HG02885 (cell line): ENCODE measurements at regions not wholly inside any gene's neighbourhood (a gene's known extent, or its start where the extent isn't known, plus 50 kb on each side); places are given as distances from the start of the nearest gene placed in this dataset.
"Not testable (repeated sequence)": the region's sequence is repeated elsewhere in the genome, so short reads cannot be mapped to it uniquely, and the experiment has no call there.

Source experiments
- ATAC-seq: cut with Tn5 transposase; IDR thresholded peaks from one replicate; pipeline ENCODE4 v1.9.1; 2021; ENCODE audit warnings: mild to moderate bottlenecking; ENCODE audit not compliant: unreplicated experiment, poor library complexity

DNA sequence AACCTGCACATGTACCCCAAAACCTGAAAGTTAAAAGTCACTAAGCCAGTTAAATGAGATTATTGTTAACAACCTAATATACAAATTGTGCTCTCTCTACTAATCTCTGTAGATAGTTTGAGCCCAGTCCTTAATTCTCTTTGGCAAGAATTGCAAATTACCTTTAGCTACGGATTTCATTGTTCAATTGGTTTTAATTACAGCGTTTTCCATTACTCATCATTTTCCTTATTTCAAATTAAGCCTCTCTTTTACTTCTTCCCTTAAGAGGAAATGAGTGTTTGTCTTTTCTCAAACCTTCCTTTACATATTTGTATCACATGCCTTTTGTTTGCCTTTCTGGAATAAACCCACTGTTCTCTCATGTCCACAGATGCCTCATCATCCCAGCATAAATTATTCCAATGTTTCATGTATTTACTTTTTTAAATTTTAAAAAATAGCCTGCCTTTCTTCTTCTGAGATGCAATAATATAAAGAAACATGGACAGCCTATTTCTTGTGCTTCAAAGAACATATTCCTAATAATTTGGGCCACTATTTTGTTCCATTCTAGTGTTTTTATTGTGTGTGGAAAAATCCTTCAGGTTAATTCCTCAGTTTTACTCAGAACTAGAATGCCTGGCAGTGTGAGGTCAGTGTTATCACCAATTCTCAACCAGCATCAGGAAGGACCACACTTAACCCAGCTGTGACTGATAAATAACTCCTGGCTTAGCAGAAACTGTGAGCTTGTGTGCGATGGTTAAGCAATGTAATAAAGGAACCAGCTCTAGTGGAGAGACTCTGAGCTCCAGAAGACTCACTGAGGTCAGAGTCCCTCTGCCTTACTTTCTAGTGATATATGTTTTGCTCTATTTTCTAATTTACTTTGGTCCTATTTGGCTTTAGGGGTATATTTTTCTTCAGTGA is 600.5 kb downstream of the LTN1 start:
- ATAC-seq, result no peak

DNA sequence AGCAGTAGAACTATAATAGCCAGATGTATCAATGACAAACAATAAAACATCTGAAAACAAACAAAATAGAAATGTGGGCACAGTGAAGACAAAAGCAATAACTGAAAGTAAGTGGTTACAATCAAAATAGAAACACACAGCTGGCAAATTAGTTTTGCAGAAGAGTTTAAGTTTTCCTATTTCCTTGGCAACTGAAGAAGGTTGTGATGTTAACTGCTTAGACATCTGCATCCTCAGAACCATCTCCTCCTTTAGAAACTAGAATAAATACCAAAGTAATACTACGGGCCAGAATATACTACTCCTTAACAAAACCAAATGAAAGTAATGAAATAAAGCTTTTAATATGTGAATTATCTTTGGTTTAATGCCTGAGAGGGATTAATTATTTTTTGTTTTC is 605.5 kb downstream of the LTN1 start:
- no peak for ATAC-seq

DNA sequence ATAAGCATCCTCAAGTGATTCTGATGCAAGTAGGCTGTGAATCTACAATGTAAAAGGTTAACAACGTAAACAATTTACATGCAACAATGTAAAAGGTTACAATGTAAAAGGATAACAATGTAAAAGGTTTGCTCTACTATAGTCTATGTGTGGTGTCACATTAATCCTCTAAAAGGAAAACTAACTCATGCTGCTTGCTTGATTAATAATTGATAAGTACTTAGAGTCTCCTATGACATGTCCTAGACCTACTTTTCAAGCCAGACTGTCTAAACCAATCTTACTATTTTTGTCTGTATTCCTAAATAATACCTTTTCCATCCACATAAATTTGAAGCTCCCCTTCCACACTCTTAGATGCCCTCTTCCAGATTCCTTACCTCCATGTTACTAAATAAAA is 606.8 kb downstream of the LTN1 start:
- ATAC-seq, result no peak

DNA sequence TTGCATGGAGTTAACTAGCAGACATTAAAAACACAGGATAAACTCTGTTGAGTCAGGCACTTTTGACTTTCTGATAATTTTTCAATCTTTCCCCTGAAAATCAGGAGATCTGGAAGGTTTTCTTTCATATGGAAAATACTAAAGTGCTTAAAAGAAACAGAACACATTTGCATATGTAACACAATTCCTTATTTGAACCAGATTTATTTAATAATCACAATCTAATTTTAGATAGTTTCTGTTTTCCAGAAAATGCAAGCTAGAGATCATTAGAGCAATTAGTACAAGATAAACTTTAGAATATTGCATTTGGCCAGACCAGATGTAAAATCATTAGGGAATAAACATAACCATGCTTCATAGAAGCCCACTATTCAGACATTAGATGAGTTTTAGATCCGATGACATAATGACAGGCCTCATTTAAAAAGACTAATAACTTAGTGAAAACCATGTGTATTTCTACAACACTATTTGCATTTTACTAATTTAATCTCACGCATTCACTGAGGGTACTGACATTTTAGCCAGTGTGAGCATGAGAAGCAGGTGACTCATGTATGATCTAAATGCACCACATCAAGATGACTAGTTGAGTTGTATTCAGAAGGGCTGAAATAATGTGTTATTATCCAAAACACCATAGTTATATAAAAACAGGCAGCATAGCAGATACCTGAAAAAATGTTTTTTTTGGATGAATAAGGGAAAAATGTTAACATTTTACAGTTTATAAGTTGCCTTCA is 611.5 kb downstream of the LTN1 start:
- not testable (repeated sequence) for ATAC-seq

DNA sequence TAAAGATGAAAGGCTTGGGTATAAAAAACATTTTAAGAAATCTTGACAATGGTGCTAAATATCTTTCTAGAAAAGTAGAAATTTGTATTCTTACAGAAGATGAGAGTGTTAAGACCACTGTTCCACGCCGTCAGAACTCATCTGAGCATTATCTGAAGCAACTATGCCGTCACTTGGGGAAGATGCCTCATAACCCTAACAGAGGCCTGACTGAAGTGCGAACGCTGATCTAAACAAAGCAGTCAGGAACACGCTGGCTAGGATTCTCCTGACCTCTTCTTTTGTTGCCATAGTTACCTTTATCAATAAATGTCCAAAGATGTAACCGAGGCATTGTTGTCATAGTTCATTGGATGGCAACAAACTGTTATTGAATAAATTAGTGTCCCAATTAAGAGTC is 612.4 kb downstream of the LTN1 start:
- ATAC-seq, result no peak

DNA sequence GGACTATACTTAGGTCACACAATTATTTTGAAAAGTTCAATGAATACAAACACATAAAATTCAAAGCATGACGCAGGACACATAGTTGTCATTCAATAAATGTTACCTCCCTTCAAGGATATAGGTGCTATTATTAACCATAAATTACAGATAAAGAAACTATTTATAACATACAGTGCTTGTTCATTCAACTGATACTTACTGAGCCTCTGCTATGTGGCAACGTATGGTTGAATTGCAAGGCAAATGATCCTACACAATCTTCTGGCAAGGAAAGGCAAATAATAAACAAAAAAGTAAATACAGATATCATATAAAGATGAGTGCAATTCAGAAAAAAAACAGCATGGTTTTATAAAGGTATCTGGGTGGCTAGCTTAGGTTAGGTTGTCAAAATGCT is 614.7 kb downstream of the LTN1 start:
- ATAC-seq, result no peak

DNA sequence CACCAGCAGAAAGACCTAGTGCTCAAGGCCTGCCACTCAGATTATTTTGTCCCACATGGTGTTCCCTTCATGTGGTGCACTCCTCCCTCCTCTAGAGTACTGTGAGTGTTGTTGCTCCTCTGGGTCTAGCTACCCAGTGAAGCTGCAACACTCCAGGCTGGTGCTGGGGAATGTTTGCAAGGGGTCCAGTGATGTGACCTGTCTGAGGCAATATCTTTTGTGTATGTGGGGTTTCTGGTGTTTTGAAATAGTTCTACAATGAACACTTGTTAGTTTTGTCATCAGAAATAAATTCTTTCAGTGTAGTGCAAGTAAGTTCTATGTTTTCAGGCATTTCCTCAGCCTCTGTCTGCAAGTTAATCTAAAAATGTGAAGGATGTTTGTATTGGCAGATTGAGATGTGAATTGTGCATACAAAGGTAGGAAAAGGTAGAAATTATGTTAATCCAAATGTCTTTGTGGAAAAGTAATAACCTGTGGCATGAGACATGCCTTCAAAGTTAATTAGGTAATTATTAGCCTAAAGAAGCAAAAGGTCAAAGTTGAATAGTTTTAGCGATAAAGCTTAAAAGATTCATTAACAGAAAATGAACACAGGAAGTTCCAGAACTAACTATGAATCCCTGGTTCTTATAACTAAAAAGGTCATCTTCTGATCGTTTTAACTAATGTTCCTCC is 616.8 kb downstream of the LTN1 start:
- no peak for ATAC-seq

DNA sequence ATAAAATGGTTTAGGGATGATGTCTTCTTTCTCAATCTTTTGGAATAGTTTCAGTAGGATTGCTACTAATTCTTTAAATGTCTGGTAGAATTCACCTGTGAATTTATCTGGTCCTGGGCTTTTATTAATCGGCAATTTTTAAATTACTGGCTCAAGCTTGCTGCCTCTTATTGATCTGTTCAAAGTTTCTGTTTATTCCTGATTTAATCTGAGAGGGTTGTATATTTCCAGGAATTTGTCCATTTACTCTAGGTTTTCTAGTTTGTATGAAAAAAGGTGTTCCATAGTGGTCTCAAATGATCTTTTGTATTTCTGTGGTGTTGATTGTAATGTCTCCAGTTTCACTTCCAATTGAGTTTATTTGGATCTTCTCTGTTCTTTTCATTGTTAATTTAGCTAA is 617.8 kb downstream of the LTN1 start:
- ATAC-seq, result no peak

DNA sequence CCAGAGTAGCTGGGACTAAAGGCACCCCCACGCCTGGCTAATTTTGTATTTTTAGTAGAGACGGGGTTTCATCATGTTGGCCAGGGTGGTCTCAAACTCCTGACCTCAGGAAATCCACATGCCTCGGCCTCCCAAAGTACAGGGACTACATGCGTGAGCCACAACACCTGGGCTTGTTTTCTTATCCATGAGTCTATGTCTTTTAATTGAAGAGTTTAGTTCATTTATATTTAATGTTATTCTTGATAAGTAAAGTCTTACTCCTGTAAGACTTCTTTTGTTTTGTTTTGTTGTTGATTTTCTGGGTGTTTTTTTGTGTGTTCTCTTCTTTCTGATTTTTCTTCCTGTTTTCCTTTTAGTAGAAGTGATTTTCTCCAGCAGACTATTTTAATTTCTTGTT is 621.0 kb downstream of the LTN1 start:
- ATAC-seq, result no peak

DNA sequence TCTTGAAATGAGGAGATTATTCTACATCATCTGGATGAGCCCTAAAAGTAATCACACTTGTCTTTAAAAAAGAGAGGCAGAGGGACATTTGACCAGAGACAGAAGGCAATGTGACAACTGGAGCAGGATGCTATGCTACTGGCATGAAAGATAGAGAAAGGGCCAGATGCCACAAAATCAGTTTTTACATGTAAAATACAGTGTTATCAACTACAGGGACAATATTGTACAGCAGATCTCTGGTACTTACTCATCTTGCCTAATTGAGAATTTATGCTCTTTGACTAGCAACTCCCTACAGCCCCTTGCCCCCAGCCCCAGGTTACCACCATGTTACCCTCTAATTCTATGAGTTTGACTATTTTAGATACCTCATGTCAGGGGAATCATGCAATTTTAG is 633.4 kb downstream of the LTN1 start:
- no peak for ATAC-seq

DNA sequence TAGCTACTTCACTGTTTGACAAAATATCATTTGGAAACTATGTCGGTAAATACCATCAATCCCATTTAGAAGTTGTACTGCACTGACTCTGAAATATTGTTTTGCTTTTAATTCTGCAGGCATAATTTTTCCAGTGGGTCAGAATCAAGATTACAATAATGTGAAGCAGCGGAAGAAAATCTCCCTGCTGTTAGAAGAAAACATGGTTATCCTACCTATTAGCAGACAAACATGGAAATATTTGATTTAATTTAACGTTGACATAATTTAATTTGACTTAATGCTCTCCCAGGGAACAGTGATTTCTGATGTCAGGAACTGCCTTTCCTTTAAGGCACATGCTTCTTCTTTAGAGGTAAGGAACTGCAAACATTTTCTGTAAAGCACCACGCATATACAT is 634.0 kb downstream of the LTN1 start:
- ATAC-seq, result no peak

DNA sequence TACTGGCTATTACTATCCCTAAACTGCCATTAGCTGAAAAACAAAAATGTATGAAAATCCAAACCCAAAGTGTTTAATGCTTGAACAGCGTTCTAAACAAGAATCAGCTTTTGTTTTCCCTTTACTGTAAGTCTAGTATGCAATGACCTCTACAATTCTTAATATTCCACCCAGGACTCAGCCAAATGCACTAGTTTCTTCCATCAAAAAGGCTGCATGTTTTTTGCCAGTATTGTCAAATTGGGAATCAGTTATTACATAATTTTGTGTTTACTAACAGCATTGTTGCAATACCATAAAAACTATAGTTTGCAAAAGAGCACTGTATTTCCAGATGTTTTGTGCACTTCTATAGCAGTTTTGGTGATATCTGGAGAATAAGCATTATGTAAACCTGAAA is 634.5 kb downstream of the LTN1 start:
- ATAC-seq, result no peak

DNA sequence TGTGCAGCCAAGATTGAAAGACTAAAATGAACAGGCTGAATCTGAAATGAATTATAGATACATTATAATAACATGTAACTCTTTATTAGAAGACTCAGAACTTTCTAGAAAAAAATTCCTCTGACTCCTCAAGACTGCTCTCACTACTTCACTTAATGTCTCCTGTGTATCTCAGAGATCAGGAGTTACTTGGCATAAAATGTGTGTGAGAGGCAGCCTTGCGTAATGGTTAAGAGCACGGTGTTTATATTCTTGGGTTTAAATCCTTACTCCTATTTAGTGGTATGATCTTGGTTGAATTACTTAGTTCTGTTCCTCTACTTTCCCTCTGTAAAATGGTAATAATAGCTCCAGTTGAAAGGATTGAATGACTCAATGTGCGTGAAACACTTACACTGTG is 634.9 kb downstream of the LTN1 start:
- no peak for ATAC-seq

DNA sequence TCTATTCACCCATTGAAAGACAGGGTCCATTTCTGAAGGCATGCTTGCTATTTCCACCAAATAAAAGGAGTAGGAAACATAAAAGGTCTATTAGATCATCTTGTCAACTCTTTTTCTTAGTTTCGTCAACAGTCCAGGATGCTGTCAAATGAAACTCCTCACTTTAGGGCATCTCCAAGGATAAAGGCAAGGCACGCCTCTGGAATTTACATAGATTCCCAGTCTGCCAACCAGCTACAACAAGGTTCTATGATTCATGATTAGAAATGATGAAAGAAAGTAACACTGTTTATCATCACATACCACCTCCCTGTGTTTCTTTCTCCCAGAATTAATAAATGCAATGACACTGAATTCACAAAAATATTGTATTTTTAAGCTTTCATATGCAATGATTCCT is 636.3 kb downstream of the LTN1 start:
- ATAC-seq, result no peak

DNA sequence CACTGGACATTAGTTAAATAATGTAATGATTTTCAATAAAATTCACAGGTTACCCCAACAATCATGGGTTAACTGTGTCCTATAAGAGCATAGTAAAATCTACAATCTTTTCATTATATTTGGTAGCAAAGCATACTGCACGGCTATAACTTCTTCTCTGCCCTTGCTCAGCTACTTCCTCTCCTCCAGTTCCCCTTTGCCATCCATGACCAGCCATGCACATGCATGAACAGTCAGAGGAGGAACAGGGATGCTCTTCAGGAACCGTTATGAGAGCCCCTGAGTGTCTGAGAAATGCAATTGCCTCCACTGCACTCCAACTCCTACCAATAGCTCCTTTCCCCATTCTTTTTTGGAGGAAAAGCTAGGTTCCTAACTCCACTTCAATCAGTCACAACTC is 646.7 kb downstream of the LTN1 start:
- no peak for ATAC-seq

DNA sequence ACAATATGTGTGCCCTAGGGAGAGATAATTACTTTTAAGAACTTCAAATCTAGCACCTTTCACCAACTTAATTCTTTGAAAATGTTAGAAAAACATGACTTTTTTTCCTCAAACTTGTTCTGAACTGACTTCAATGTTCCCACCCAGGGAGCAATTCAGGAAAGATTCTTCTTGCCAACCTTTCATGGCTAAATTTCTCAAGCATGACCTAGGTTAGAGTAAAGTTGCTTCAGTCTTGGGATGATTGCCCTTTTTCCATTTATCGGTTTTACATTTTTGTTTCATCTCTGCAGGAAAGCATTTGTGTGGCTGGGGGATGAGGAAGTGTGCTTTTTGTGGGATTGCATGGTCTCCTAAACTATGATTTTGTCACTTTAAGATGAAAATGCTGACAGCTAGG is 647.7 kb downstream of the LTN1 start:
- no peak for ATAC-seq

DNA sequence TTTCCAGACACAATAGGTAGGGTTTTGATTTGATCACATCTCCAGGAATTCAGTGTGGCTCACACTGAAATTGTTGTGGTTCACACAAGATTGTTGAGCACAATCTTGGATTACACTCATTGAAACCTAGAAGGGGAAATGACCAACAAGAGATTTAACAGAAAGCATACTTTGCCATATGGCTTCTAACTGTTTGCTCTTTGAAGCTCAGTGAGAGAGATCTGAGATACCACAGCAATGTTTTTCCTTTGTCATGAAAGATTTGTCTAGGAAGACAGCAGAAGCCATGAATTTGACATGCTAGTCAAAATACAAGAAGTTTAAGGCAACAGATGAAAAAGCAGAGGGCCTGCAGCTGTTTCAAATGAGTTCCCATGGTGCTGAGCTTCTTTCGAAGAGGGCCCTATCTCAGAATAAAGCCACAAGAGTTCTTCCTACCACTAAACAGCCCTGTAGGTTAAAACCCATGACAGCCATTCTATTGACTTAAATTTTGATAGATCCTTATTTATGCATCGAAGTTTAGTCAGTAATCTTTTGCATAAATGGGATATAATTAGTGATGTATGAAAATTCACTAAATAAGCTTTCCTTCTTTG is 650.4 kb downstream of the LTN1 start:
- no peak for ATAC-seq

DNA sequence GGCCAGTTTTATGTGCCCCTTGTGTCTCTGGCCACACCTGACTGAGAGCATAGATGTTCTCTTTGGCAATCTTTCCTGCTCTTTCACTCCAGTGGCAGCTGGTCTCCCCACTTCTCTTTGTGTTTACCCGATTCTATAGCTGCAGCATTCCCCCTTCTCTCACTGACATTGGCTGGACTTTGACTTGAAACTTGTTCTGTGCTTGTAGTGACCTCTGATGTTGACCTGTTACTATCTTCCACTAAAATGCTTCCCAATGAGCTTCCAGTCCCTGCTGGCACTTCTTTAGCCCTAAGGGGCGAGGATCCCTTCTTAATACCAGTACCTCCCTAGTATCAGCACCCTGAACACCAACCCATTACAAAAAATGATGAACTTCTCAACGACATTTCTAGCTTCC is 653.3 kb downstream of the LTN1 start:
- no peak for ATAC-seq

DNA sequence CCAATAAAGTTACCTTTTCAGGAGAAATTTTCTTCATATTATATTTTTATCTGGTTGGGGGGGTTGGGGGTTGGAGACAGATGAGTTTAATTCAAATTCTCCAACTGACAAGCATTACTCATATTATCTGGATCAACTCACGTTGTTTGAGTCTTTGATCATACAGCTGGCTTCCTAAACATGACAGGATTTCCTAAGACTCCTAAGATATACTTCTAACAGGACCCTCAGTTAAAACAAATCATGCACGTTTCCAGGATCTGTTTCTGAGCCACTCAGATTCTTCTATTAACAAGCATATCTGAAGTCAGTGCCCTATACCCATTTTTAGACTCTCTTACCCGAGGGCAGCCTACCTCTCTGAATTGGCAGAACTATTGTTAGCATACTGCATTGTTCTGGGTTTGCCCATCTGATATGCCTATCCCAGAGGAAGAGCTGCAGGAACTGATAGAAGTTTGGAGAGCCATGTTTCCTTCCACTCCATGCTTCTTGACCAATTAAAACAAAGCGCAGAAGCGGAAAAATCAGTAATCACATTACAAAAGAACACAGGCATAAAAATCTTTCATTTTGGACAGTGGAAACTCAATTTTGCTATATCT is 653.9 kb downstream of the LTN1 start:
- no peak for ATAC-seq

DNA sequence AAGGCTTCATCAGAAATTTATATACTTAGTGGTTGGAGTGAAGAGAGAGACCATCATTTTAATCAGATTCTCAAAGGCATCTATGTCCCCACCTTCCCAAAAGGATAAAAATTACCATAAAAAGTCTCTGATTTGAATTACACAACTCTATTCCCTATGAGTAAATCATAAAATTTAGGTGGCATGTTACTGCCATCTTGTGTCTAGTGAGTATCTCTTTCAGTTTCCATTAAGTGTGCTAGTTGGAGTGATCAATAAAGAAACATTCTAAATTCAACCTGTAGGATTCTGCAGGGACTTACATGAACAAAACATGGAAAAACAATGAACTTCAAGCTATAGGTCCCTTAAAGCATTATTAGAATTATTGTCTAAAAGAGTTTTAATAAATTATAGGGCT is 655.4 kb downstream of the LTN1 start:
- ATAC-seq, result no peak
